ENCODE measurements at regions not wholly inside any gene's neighbourhood (a gene's known extent, or its start where the extent isn't known, plus 50 kb on each side); places are given as distances from the start of the nearest gene placed in this dataset.
"Not testable (repeated sequence)": the region's sequence is repeated elsewhere in the genome, so short reads cannot be mapped to it uniquely, and the experiment has no call there.

DNA sequence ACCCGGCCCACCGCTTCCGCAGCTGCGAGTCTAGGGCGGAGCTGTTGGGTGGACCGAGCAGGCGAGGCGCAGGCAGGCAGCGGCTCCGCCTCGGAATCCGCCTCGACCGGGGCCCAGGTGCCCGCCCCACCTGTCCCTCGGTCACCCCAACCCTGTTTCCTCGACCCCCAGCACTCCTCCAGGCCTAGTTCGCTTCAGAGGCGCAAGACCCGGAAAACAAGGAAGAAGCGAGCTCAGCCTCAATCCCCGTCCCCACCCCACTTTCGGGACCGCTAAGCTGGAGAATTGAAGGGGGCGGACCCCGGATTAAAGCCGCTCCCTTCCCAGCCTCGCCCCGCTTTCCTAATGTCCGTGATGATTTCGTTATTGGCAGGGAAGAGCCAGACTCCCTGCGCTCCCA, 131.3 kb downstream of the POTEH start:
- ATAC-seq; DNase-seq; intact Hi-C loops (cut with DNase I): not testable (repeated sequence)

GRCh38 chr22:15822001-15822400, 132.2 kb downstream of the POTEH start:
- DNase-seq; ATAC-seq; intact Hi-C loops (cut with DNase I): not testable (repeated sequence)

- intact Hi-C loops (cut with DNase I); ATAC-seq; DNase-seq: not testable (repeated sequence)
Observed at GRCh38 chr22:15823178-15823577, 133.4 kb downstream of the POTEH start.

DNA sequence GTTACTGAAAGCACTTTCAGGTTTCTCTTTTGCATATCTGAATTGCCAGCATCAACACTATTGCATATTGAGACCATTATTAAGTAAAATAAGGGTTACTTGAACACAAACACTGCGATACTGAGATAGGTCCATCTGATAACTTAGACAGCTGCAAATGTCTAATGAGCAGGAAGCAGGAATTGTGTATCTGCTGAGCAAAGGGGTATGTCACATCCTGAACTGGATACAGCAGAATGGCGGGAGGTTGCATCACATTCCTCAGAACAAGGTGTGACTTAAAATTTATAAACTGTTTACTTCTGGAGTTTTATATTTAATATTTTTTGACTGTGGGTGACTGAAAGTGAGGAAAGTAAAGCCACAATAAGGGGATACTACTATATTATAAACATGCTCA, 142.4 kb downstream of the POTEH start:
- DNase-seq; ATAC-seq; intact Hi-C loops (cut with DNase I): not testable (repeated sequence)

DNA sequence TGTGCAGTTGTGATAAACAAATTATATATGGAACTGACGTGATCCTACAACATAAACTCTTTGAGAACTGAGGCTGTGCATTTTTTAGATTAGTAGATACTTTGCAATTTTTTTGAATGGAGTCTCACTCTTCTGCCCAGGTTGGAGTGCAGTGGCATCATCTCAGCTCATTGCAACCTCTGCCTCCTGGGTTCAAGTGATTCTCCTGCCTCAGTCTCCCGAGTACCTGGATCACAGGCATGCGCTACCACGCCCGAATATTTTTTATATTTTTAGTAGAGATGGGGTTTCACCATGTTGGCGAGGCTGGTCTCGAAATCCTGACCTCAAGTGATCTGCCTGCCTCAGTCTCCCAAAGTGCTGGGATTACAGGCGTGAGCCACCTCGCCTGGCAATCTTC, 145.9 kb downstream of the POTEH start:
- intact Hi-C loops (cut with DNase I); DNase-seq; ATAC-seq: not testable (repeated sequence)

- DNase-seq; intact Hi-C loops (cut with DNase I): not testable (repeated sequence)
- peak in 1 of 2 donors; percentile 19 for ATAC-seq
Observed at GRCh38 chr22:15849772-15850171, 159.9 kb downstream of the POTEH start.

GRCh38 chr22:15853716-15854373, 164.0 kb downstream of the POTEH start:
- ATAC-seq, result peak; percentile 12 to 31
- intact Hi-C loops (cut with DNase I); DNase-seq: not testable (repeated sequence)

DNA sequence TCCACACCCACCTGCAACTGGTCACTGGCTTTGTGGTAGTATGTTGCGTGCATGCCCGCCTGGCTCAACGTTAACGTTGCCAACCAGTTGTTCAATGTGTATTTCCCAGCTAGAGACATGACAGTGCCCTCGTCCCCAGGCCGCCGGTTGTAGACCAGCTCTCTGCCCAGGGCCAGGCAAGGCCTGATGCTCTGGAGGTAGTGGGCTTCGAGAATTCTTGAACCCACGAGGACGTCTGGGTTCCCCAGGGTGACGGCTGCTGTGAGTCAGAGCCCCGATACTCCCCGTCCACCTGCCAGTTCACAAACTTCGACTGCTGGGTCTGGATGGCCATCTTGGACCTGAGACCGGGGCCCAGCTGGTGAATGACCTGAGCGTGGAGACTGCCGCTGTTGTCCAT, 164.6 kb downstream of the POTEH start:
- DNase-seq, result peak; percentile 19
- peak in 1 of 2 donors; percentile 45 for ATAC-seq
- intact Hi-C loops (cut with DNase I), result not testable (repeated sequence)

- DNase-seq; ATAC-seq; intact Hi-C loops (cut with DNase I): not testable (repeated sequence)
Observed at GRCh38 chr22:15854978-15855377, 165.2 kb downstream of the POTEH start.

GRCh38 chr22:15880926-15881325, 191.1 kb downstream of the POTEH start:
- intact Hi-C loops (cut with DNase I); DNase-seq: not testable (repeated sequence)

DNA sequence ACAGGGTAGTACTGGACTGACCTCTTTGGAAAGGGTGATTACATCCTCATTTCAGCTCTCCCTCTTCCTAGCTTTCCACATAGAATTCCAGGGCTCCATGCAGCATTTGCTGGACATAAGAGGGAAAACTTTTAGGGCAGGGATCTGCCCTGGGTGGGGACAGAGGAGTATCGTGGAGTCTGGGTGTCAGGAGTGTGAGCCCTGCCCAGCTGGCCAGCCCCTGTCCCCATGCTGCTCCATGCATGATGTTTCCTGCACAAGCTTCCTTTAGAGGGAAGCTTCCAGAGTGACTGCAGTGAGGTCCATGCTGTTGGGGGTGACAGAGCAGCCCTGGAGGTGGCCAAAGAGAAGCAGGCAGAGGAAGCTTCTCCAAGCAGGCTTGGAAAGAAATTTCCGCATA, 214.5 kb downstream of the POTEH start:
- DNase-seq; intact Hi-C loops (cut with DNase I); ATAC-seq: not testable (repeated sequence)

More at GRCh38 chr22:15880926-15881325, 191.1 kb downstream of the POTEH start:
- not testable (repeated sequence) for ATAC-seq

DNA sequence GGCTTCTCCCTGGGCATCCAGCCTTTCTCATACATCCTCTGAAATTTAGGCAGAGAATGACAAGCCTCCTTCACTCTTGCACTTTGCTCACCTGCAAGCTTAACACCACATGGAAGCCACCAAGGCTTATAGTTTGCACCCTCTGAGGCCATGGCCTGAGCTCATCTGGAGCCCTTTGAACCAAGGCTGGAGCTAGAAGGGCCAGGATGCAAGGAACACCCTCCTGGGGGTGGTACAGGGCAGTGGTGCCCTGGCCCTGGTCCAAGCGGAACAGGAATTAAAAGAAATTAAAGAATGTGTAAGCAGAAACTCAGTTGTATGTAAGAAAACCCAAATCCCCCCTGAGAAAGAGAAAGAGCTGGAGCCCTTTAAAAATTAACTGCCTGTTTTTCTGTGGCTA, 221.9 kb downstream of the POTEH start:
- DNase-seq; ATAC-seq; intact Hi-C loops (cut with DNase I): not testable (repeated sequence)

- intact Hi-C loops (cut with DNase I); DNase-seq; ATAC-seq: not testable (repeated sequence)
Observed at GRCh38 chr22:15919120-15919519, 229.3 kb downstream of the POTEH start.

- ATAC-seq; DNase-seq; intact Hi-C loops (cut with DNase I): not testable (repeated sequence)
Observed at GRCh38 chr22:15920941-15921340, 231.1 kb downstream of the POTEH start.

- not testable (repeated sequence) for ATAC-seq
Observed at GRCh38 chr22:15922132-15922531, 232.3 kb downstream of the POTEH start.

DNA sequence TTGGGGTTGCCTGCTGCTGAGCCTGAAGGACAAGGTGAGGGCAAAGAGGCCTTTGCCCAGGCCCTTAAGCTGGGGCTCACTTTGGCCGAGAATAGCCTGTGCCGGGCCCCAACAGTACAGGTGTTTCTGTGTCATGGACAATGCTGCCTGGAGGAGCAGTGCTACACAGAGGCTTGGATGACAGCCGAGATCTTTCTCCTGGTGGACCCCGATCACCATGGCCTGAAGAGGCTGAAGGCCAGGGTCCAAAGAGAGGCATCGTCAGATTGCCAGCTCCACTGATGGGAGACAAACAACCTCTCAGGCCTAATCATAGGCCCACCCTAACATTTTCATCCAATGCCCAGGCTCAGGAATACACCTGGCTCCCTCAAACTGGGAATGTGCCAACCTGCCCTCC, 232.8 kb downstream of the POTEH start:
- DNase-seq; ATAC-seq; intact Hi-C loops (cut with DNase I): not testable (repeated sequence)

More at GRCh38 chr22:15922132-15922531, 232.3 kb downstream of the POTEH start:
- intact Hi-C loops (cut with DNase I); DNase-seq: not testable (repeated sequence)

DNA sequence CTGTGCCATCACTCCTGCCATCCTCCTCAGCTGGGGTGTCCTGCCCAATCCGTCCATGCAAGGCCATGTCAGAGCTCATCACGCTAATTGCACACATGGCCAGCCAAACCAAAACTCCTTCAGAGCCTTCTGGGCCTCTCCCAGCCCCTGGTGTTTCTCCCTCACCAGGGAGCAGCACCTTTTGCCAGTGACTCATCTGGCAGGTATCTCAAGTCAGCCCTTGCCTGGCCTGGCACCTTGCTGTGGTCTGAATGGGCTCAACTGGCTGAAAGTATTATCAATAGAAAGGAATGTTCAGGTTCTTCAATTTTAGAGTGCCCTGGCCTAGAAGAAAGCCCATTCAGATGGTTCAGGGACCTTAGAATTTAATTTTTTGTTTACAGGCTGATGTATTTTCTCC, 235.0 kb downstream of the POTEH start:
- intact Hi-C loops (cut with DNase I); DNase-seq; ATAC-seq: not testable (repeated sequence)

- intact Hi-C loops (cut with DNase I); DNase-seq; ATAC-seq: not testable (repeated sequence)
Observed at GRCh38 chr22:15927172-15927571, 237.3 kb downstream of the POTEH start.
